NB4 (cell line): ENCODE measurements at regions not wholly inside any gene's neighbourhood (a gene's known extent, or its start where the extent isn't known, plus 50 kb on each side); places are given as distances from the start of the nearest gene placed in this dataset.

Experiments used
- POLR2A ChIP-seq: IDR thresholded peaks from 2 replicates; pipeline ENCODE4 v1.6.1; 2011; ENCODE audit warnings: mild to moderate bottlenecking; ENCODE audit not compliant: insufficient read length; ENCODE audit errors: extremely low read depth
- TF ChIP-seq, protein P1 (sequence below): IDR thresholded peaks from one replicate; pipeline ENCODE4 v1.5.1; 2012; ENCODE audit warnings: low read depth, low read length

DNA sequence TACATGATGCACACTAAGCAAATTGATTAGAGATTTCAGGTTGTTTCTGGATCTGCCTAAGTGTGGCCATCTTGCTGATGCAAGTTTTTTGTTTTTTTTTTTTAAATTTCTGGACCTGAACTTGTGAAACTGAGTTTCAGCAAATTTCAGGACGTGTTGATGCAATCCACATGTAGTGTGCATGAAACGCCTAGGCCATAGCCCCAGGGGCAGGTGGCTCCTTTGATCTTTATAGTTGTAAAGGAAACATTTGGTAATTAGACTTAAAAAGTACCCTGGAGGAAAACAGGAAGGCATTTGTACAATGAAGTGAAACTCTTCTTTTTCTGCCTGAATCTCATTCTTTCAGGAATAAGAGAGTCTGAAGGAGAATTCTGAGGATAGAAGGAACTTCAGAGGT is 162.2 kb upstream of the LHX8 start:
- TF ChIP-seq, protein P1, sequence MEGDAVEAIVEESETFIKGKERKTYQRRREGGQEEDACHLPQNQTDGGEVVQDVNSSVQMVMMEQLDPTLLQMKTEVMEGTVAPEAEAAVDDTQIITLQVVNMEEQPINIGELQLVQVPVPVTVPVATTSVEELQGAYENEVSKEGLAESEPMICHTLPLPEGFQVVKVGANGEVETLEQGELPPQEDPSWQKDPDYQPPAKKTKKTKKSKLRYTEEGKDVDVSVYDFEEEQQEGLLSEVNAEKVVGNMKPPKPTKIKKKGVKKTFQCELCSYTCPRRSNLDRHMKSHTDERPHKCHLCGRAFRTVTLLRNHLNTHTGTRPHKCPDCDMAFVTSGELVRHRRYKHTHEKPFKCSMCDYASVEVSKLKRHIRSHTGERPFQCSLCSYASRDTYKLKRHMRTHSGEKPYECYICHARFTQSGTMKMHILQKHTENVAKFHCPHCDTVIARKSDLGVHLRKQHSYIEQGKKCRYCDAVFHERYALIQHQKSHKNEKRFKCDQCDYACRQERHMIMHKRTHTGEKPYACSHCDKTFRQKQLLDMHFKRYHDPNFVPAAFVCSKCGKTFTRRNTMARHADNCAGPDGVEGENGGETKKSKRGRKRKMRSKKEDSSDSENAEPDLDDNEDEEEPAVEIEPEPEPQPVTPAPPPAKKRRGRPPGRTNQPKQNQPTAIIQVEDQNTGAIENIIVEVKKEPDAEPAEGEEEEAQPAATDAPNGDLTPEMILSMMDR: no peak
- TF ChIP-seq POLR2A: no peak
